Fibroblast of pulmonary artery (primary cell): ENCODE measurements at regions not wholly inside any gene's neighbourhood (a gene's known extent, or its start where the extent isn't known, plus 50 kb on each side); places are given as distances from the start of the nearest gene placed in this dataset.

Experiments used
- DNase-seq: peaks from one replicate; pipeline ENCODE4 v3.0.0-alpha.2; 2010; ENCODE audit warnings: low read depth
- H3K4me3 ChIP-seq: replicated peaks from 2 replicates; pipeline ENCODE4 v1.5.1; 2011; ENCODE audit warnings: low read depth, mild to moderate bottlenecking, control low read depth, low read length, moderate library complexity
- CTCF ChIP-seq: IDR thresholded peaks from 2 replicates; pipeline ENCODE4 v1.5.1; 2011; ENCODE audit warnings: mild to moderate bottlenecking, control low read depth, low read length, inconsistent platforms; ENCODE audit errors: missing control alignments

- TF ChIP-seq CTCF = no peak
- H3K4me3 ChIP-seq = no peak overlapping the region
- no peak for DNase-seq
These were observed 265.2 kb upstream of the RASA1 start for GRCh38 chr5:87002485-87002884.

- peak; percentile 33 for DNase-seq
- TF ChIP-seq CTCF = no peak
- no peak overlapping the region for H3K4me3 ChIP-seq
These were observed 263.6 kb upstream of the RASA1 start for GRCh38 chr5:87004101-87004500.

GRCh38 chr5:87007737-87008136 is 259.9 kb upstream of the RASA1 start:
- no peak overlapping the region for H3K4me3 ChIP-seq
- TF ChIP-seq CTCF = no peak
- DNase-seq = no peak

- TF ChIP-seq CTCF = no peak
- DNase-seq = peak; percentile 75
These were observed 258.7 kb upstream of the RASA1 start for GRCh38 chr5:87008751-87009560.

GRCh38 chr5:87010736-87011135 is 256.9 kb upstream of the RASA1 start:
- no peak for TF ChIP-seq CTCF
- peak; percentile 53 for DNase-seq
- no peak overlapping the region for H3K4me3 ChIP-seq

More at GRCh38 chr5:87008751-87009560, 258.7 kb upstream of the RASA1 start:
- no peak overlapping the region for H3K4me3 ChIP-seq

- H3K4me3 ChIP-seq = no peak overlapping the region
- no peak for TF ChIP-seq CTCF
- no peak for DNase-seq
These were observed 251.8 kb upstream of the RASA1 start for GRCh38 chr5:87015901-87016300.
